H9 (cell line): ENCODE measurements at regions not wholly inside any gene's neighbourhood (a gene's known extent, or its start where the extent isn't known, plus 50 kb on each side); places are given as distances from the start of the nearest gene placed in this dataset.

Source experiments
- DNase-seq: peaks from one replicate; pipeline ENCODE4 v3.0.0-alpha.2; 2017
- H2AFZ ChIP-seq: one replicate; pipeline ENCODE4 v1.6.1; 2013; ENCODE audit warnings: mild to moderate bottlenecking, low read length, control low read depth, moderate library complexity
- H2AK5ac ChIP-seq: 2 replicates; pipeline ENCODE4 v1.6.1; 2013; ENCODE audit warnings: low read length, control low read depth, mixed read lengths; ENCODE audit not compliant: insufficient read length
- H2BK120ac ChIP-seq: one replicate; pipeline ENCODE4 v1.6.1; 2013; ENCODE audit warnings: low read depth, mild to moderate bottlenecking, low read length, control low read depth, inconsistent platforms; ENCODE audit not compliant: poor library complexity, severe bottlenecking
- H2BK12ac ChIP-seq: 2 replicates; pipeline ENCODE4 v1.6.1; 2013; ENCODE audit warnings: low read length, control low read depth, mixed read lengths, low read depth; ENCODE audit not compliant: insufficient read length
- H2BK15ac ChIP-seq: 2 replicates; pipeline ENCODE4 v1.6.1; 2013; ENCODE audit warnings: low read depth, low read length, control low read depth
- H2BK20ac ChIP-seq: one replicate; pipeline ENCODE4 v1.6.1; 2013; ENCODE audit warnings: low read depth, mild to moderate bottlenecking, low read length, control low read depth, inconsistent platforms; ENCODE audit not compliant: poor library complexity, severe bottlenecking
- H2BK5ac ChIP-seq: 2 replicates; pipeline ENCODE4 v1.6.1; 2013; ENCODE audit warnings: low read length, control low read depth, mixed read lengths; ENCODE audit not compliant: insufficient read length
- H3K14ac ChIP-seq: 2 replicates; pipeline ENCODE4 v1.6.1; 2013; ENCODE audit warnings: low read length, control low read depth; ENCODE audit not compliant: insufficient read depth
- H3K18ac ChIP-seq: 2 replicates; pipeline ENCODE4 v1.6.1; 2013; ENCODE audit warnings: low read depth, mild to moderate bottlenecking, mixed read lengths, low read length, control low read depth; ENCODE audit not compliant: insufficient read length
- H3K23ac ChIP-seq: 2 replicates; pipeline ENCODE4 v1.6.1; 2013; ENCODE audit warnings: low read length, control low read depth, mixed read lengths, low read depth; ENCODE audit not compliant: insufficient read length
- H3K23me2 ChIP-seq: 2 replicates; pipeline ENCODE4 v1.6.1; 2013; ENCODE audit warnings: low read depth, mild to moderate bottlenecking, mixed read lengths, low read length, control low read depth; ENCODE audit not compliant: insufficient read length, poor library complexity, severe bottlenecking
- H3K27ac ChIP-seq: 2 replicates; pipeline ENCODE4 v1.5.1; 2013; ENCODE audit warnings: low read length, control low read depth, mixed read lengths, low read depth; ENCODE audit not compliant: insufficient read length
- H3K27me3 ChIP-seq: 2 replicates; pipeline ENCODE4 v1.6.1; 2013; ENCODE audit warnings: low read length, control low read depth, inconsistent platforms; ENCODE audit not compliant: insufficient read depth
- H3K4ac ChIP-seq: 2 replicates; pipeline ENCODE4 v1.6.1; 2013; ENCODE audit warnings: low read depth, mild to moderate bottlenecking, control low read depth, inconsistent platforms, low read length, moderate library complexity
- H3K4me1 ChIP-seq: 2 replicates; pipeline ENCODE4 v1.6.1; 2013; ENCODE audit warnings: low read length, control low read depth, inconsistent platforms; ENCODE audit not compliant: insufficient read depth
- H3K4me2 ChIP-seq: 2 replicates; pipeline ENCODE4 v1.6.1; 2013; ENCODE audit warnings: low read length, control low read depth, mixed read lengths; ENCODE audit not compliant: insufficient read length, insufficient read depth
- H3K56ac ChIP-seq: 2 replicates; pipeline ENCODE4 v1.6.1; 2013; ENCODE audit warnings: low read depth, mild to moderate bottlenecking, mixed read lengths, low read length, control low read depth; ENCODE audit not compliant: insufficient read length
- H3K79me1 ChIP-seq: 2 replicates; pipeline ENCODE4 v1.6.1; 2013; ENCODE audit warnings: low read depth, mild to moderate bottlenecking, moderate library complexity, low read length, control low read depth, inconsistent platforms; ENCODE audit not compliant: insufficient read depth, poor library complexity, severe bottlenecking
- H3K79me2 ChIP-seq: 2 replicates; pipeline ENCODE4 v1.6.1; 2013; ENCODE audit warnings: low read length, control low read depth, inconsistent platforms; ENCODE audit not compliant: insufficient read depth
- H3K9ac ChIP-seq: 2 replicates; pipeline ENCODE4 v1.6.1; 2013; ENCODE audit warnings: low read length, control low read depth, mixed read lengths; ENCODE audit not compliant: insufficient read length; ENCODE audit errors: extremely low read depth
- H3K9me3 ChIP-seq: one replicate; pipeline ENCODE4 v1.6.1; 2013; ENCODE audit warnings: low read depth, low read length, inconsistent platforms; ENCODE audit not compliant: control insufficient read depth
- H3T11ph ChIP-seq: one replicate; pipeline ENCODE4 v1.6.1; 2013; ENCODE audit warnings: mild to moderate bottlenecking, low read length, control low read depth, inconsistent platforms
- H4K20me1 ChIP-seq: one replicate; pipeline ENCODE4 v1.6.1; 2013; ENCODE audit not compliant: control insufficient read depth, insufficient read length, insufficient read depth
- H4K5ac ChIP-seq: 2 replicates; pipeline ENCODE4 v1.6.1; 2013; ENCODE audit warnings: low read depth, mild to moderate bottlenecking, mixed read lengths, low read length, control low read depth; ENCODE audit not compliant: insufficient read length
- H4K8ac ChIP-seq: replicated peaks from 2 replicates; pipeline ENCODE4 v1.6.1; 2013; ENCODE audit warnings: low read length, control low read depth, mixed read lengths, low read depth; ENCODE audit not compliant: insufficient read length
- H4K91ac ChIP-seq: 2 replicates; pipeline ENCODE4 v1.6.1; 2013; ENCODE audit warnings: low read depth, mild to moderate bottlenecking, moderate library complexity, mixed read lengths, low read length, control low read depth; ENCODE audit not compliant: insufficient read length
- H3K27ac Mint-ChIP-seq, 3 experiments: 2 replicates in 2 of 3; 3 replicates in 1 of 3; pipeline ENCODE4 v1.8.0; 2020 to 2021; ENCODE audit warnings: mixed read lengths in 3 of 3, mild to moderate bottlenecking in 1 of 3, moderate library complexity in 1 of 3
- H3K27me3 Mint-ChIP-seq: 2 replicates; pipeline ENCODE4 v1.8.0; 2021; ENCODE audit warnings: low read depth, mild to moderate bottlenecking, moderate library complexity, mixed read lengths
- H3K36me3 Mint-ChIP-seq, 3 experiments: 2 replicates in 2 of 3; 3 replicates in 1 of 3; pipeline ENCODE4 v1.8.0; 2020 to 2021; ENCODE audit warnings: low read depth in 3 of 3, mixed read lengths in 3 of 3; ENCODE audit not compliant: insufficient read depth in 1 of 3
- H3K4me1 Mint-ChIP-seq, 2 experiments: 2 replicates each; pipeline ENCODE4 v1.8.0; 2020; ENCODE audit warnings: mixed read lengths in 2 of 2
- H3K4me3 Mint-ChIP-seq, 2 experiments: 2 replicates in 1 of 2; 3 replicates in 1 of 2; pipeline ENCODE4 v1.8.0; 2020 to 2021; ENCODE audit warnings: mild to moderate bottlenecking in 2 of 2, mixed read lengths in 2 of 2, moderate library complexity in 1 of 2
- H3K9me3 Mint-ChIP-seq, 2 experiments: 2 replicates in 1 of 2; 3 replicates in 1 of 2; pipeline ENCODE4 v1.8.0; 2020; ENCODE audit warnings: mild to moderate bottlenecking in 2 of 2, mixed read lengths in 2 of 2, moderate library complexity in 1 of 2
- WGBS: extraction: QIAGEN DNeasy Blood & Tissue Kit; methylation state at CpG from one replicate; pipeline ENCODE4 v1.1.7; 2013; ENCODE audit warnings: missing lambda C conversion rate, low lambda C conversion rate, mixed read lengths; ENCODE audit not compliant: insufficient read length; ENCODE audit errors: extremely low coverage; 5-methylcytosine and 5-hydroxymethylcytosine counted together
- TF ChIP-seq, protein P1 (sequence below): fragments of 200-600 bp; sonication (generic); conservative IDR thresholded peaks from 3 replicates; pipeline ENCODE4 v1.8.0; 2021; ENCODE audit warnings: antibody characterized with exemption, mild to moderate bottlenecking

- DNase-seq, result no peak
- Histone ChIP-seq H2AFZ (no peak overlapping the region), H4K91ac (no peak overlapping the region), H3T11ph (no peak overlapping the region), H3K23me2 (no peaks in the 10 kb centered on the region), H2BK20ac (no peak overlapping the region), H3K4ac (no peak overlapping the region), H3K79me2 (no peaks in the 10 kb centered on the region), H3K23ac (no peak overlapping the region), H3K56ac (no peak overlapping the region), H3K27ac (no peak overlapping the region), H3K79me1 (no peaks in the 10 kb centered on the region), H3K14ac (no peak overlapping the region), H2AK5ac (no peak overlapping the region), H4K8ac (no peak overlapping the region), H2BK12ac (no peak overlapping the region), H3K9me3 (no peaks in the 10 kb centered on the region), H2BK5ac (no peak overlapping the region), H4K5ac (no peak overlapping the region), H2BK15ac (no peak overlapping the region), H3K4me2 (no peak overlapping the region), H3K9ac (no peak overlapping the region), H3K18ac (no peak overlapping the region), H4K20me1 (no peaks in the 10 kb centered on the region), H3K27me3 (no peaks in the 10 kb centered on the region), H3K4me1 (no peaks in the 10 kb centered on the region), H2BK120ac (no peak overlapping the region)
- Mint-ChIP-seq H3K36me3 (no peaks in the 10 kb centered on the region), H3K4me3 (no peak overlapping the region), H3K9me3 (no peaks in the 10 kb centered on the region), H3K27me3 (no peaks in the 10 kb centered on the region; the same call in none of the 2 replicates), H3K4me1 (peaks cover 3 to 5% of the 10 kb centered on the region in 2 experiments; a peak in 1 of 4 replicates), H3K27ac (no peak overlapping the region)
- TF ChIP-seq, protein P1, sequence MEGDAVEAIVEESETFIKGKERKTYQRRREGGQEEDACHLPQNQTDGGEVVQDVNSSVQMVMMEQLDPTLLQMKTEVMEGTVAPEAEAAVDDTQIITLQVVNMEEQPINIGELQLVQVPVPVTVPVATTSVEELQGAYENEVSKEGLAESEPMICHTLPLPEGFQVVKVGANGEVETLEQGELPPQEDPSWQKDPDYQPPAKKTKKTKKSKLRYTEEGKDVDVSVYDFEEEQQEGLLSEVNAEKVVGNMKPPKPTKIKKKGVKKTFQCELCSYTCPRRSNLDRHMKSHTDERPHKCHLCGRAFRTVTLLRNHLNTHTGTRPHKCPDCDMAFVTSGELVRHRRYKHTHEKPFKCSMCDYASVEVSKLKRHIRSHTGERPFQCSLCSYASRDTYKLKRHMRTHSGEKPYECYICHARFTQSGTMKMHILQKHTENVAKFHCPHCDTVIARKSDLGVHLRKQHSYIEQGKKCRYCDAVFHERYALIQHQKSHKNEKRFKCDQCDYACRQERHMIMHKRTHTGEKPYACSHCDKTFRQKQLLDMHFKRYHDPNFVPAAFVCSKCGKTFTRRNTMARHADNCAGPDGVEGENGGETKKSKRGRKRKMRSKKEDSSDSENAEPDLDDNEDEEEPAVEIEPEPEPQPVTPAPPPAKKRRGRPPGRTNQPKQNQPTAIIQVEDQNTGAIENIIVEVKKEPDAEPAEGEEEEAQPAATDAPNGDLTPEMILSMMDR, result no peak
- WGBS, result no CpG with 5 or more reads among the region's 3 CpGs
Measured at GRCh38 chr11:112467721-112468120, 207.1 kb upstream of the PLET1 start.
